ENCODE measurements at regions not wholly inside any gene's neighbourhood (a gene's known extent, or its start where the extent isn't known, plus 50 kb on each side); places are given as distances from the start of the nearest gene placed in this dataset.

- no peak for DNase-seq (ENCODE audit: extremely low read depth in 1 of 2, low read depth in 1 of 2)
Observed at GRCh38 chr21:16402752-16403151, 673.0 kb downstream of the USP25 start.

- DNase-seq (ENCODE audit: extremely low read depth in 1 of 2, low read depth in 1 of 2) = no peak
Observed at GRCh38 chr21:16404776-16405175, 675.0 kb downstream of the USP25 start.

DNA sequence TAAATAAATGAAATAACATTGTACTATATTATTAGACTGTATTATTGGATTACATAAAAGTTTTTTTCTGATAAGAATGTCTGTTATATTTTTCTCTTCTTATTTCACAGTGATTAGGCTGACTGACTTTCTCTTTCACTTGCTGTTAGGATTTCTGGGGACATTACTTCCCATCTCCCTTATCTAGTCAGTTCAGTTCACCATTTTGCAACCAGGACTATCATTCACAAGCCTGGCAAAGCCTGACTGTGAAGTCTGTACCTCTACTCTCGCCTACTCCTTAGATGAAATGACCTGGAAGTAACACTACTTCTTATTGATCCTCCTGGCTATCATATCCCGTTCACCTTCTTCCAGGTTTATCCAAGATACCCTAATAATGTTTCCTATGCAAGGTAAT lies 676.6 kb downstream of the USP25 start:
- DNase-seq (ENCODE audit: extremely low read depth in 1 of 2, low read depth in 1 of 2) = no peak

GRCh38 chr21:16407403-16408240 lies 677.8 kb downstream of the USP25 start:
- DNase-seq (ENCODE audit: extremely low read depth in 1 of 2, low read depth in 1 of 2) = no peak

DNA sequence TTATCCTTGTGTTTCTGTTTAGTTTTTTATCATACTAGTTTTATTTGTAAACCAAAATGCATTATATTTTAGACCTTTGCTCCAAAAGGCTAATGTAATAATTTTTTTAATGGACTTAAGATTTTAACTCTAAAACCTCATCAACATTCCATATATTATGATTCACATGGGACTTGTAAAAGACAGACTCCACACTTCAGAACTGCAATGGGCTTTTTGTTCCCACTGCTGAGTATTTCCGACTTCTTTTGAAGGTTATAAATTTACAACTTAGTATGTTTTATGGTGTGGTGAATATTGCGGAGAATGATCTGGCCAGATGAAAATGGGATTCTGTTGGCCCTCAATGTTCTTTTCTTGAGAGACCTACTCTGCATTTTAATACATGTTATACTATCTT lies 678.5 kb downstream of the USP25 start:
- DNase-seq (ENCODE audit: extremely low read depth in 1 of 2, low read depth in 1 of 2) = no peak

DNA sequence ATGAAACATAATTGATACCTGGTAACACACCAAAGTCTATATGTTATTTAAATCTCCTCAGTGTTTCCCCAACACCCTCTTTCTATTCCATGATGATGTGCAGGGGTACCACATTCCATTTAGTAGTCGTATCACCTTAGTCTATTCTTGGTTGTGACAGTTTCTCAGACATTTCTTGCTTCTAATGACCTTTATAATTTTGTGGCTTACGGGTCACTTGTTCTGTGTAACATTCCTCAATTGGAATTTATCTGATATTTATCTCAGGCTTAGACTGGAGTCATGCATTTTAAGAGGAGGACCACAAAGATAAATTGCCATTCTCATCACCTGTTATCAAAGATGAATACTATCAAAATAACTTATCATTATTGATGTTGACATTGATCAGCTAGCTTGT lies 679.6 kb downstream of the USP25 start:
- DNase-seq (ENCODE audit: extremely low read depth in 1 of 2, low read depth in 1 of 2) = no peak

- no peak for DNase-seq (ENCODE audit: extremely low read depth in 1 of 2, low read depth in 1 of 2)
Observed at GRCh38 chr21:16418226-16418625, 688.4 kb downstream of the USP25 start.

DNA sequence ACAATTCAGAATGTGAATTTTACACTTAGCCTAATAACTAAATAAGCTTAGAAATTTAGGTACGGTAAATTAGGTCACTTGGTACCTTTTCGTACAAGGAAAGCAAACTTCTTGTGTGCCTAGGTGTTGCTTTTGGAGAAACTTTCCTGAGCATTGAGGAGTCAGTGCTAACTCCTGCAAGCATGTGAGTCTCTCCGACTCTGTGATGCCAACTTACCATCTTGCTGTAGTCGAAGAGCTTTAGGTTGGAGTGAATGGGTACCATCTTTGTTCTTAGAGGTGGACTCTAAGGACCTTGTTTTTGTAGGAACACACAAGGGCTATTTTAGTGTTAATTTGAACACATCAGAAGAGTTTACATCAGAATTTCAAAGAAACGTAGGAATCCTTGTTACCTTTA lies 688.9 kb downstream of the USP25 start:
- DNase-seq (ENCODE audit: extremely low read depth in 1 of 2, low read depth in 1 of 2) = no peak

DNA sequence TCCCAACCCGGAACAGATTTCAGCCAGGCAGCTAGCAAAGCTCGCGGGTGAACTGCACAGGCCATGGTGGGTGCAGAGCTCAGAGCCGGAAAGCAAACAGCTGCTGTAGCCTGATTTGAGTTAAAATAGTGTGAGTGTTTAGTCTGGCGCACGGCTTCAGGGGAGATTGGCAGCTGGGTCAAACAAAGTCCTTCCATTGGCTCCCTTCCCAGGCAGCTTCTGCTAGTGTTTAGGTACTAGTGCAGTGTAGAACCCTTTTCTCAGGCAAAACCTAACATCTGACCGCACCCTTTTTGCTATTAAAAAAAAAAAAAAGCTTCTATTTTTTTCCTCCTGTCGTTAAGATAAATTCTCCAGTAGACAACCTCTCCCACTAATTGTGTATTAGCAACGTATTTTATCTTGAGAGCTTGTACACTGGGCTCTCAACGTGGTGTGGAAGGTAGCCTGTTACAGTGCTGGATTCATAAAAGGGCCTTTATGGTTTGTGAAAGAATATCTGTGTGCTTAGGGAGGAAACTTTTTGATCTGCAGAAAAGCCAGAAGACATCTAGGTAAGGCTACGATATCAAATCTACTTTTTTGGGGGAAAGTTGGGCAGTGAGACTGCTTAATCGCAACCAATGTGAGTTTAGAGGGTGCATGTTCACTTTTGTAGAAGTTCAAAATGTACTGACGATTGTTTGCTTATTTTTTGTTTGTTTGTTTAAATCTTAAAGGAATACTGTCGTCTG lies 689.6 kb downstream of the USP25 start:
- DNase-seq (ENCODE audit: extremely low read depth in 1 of 2, low read depth in 1 of 2) = no peak

- DNase-seq (ENCODE audit: extremely low read depth in 1 of 2, low read depth in 1 of 2) = no peak
Observed at GRCh38 chr21:16420031-16420724, 690.4 kb downstream of the USP25 start.

DNA sequence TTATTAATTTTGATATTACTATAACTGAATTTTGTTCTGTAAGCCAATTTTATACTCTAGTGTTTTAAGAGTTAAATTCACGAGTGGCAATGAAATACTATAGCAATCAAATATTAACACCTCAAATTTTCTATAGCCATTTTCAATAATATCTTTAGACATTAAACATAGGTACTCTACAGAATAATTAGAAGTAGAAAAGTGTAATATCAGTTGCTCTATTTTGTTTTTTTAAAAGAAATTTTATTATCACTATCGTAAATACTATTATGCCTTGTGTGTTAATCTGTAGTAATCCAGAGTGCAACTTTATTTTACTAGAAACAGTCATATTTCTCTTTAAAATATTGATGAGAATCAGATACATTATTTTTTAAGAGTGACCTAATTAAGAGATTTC lies 691.2 kb downstream of the USP25 start:
- no peak for DNase-seq (ENCODE audit: extremely low read depth in 1 of 2, low read depth in 1 of 2)

DNA sequence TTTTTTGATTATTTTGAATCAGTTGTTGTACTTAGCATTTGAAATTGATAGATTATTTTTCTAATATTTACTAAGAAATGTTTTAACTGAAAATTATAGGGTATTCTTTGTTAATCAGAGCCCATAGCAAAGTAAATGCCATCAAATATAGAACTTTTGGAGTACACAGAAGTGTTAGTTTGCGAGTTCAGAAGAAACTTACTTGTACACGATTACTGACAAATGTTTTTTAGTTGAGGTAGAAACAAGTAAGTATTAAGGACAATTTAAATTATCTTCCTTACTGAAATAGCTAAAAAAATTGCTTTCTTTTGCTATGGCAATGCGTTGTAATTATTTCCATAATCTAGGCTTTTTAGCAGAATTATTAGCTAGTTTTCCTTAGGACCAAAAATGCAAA lies 692.2 kb downstream of the USP25 start:
- DNase-seq (ENCODE audit: extremely low read depth in 1 of 2, low read depth in 1 of 2) = no peak

GRCh38 chr21:16422702-16423101 lies 692.9 kb downstream of the USP25 start:
- no peak for DNase-seq (ENCODE audit: extremely low read depth in 1 of 2, low read depth in 1 of 2)

DNA sequence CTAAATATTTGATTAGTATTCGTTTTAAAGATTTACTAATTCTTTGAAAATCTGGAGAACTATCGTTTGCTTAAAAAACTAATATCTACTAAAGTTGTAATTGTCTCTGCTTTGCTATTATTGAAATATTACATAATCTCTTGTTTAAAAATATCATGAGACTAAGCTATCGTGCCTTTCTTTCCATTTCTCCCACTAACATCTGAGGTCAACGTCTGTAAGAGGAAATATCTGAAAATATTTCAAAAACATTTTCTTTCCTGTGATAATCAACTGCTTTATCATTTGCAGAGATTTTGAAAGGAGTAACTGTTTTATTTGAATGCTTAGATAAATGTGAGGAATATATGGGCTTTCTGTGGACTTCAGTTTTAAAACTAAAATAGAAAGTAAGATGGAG lies 694.1 kb downstream of the USP25 start:
- no peak for DNase-seq (ENCODE audit: extremely low read depth in 1 of 2, low read depth in 1 of 2)

- no peak for DNase-seq (ENCODE audit: extremely low read depth in 1 of 2, low read depth in 1 of 2)
Observed at GRCh38 chr21:16424331-16424751, 694.6 kb downstream of the USP25 start.

DNA sequence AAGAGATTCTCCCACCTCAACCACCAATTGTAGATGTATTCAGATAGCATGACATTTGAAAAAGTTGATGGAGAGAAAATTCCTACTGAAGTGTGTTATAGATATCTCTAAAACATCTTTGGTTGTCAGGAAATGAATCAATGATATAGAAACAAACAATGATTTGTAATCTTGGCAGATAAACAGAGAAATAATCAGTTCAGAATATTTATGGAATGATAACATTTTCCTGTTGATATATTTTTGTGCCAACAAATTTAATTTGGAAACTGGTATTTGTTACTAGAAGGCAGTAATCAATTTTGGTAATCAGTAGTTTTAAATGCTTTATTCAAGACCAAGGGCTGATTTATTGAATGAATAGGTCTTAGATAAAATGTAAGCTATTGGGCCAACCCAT lies 695.6 kb downstream of the USP25 start:
- DNase-seq (ENCODE audit: extremely low read depth in 1 of 2, low read depth in 1 of 2) = no peak

DNA sequence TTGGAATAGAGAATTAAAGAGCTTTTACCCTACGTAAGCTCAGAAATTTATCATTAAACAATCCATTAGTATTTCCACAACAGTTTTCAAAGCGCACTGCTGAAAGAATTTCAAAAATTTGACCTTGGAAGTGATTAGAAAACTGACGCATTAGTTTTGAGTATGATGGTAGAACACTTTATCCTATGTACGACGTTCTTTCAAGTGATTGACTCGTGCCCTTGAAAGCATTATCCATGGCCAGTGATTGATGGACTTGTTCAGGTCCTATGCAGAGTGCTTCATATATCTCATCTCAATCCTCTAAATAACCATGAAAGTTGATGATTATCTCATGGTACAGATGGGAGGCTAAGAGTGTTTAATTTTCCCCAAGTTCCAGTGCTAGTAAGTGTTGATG lies 697.2 kb downstream of the USP25 start:
- DNase-seq (ENCODE audit: extremely low read depth in 1 of 2, low read depth in 1 of 2) = no peak

GRCh38 chr21:16427587-16428087 lies 697.9 kb downstream of the USP25 start:
- DNase-seq (ENCODE audit: extremely low read depth in 1 of 2, low read depth in 1 of 2) = no peak

DNA sequence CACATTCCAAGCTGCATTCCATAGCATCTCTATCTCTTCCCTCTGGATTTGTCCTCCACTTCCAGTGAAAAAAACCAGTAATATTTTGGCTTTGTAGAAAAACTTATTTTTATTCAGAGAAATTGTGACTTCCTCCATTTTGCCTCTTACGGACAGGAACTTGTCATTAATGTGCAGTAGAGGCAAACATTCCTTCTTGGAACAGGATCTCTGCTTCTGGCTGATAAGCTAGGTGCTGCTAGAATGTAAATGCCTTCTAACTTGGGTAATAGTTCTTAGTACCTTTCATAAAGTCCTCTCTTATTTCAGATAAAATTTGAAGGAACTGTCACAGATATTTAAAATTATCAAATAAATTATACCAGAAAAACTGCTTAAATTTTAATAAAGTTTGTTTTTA lies 707.8 kb downstream of the USP25 start:
- DNase-seq (ENCODE audit: extremely low read depth in 1 of 2, low read depth in 1 of 2) = no peak

- no peak for DNase-seq (ENCODE audit: extremely low read depth in 1 of 2, low read depth in 1 of 2)
Observed at GRCh38 chr21:16438761-16439160, 709.0 kb downstream of the USP25 start.

DNA sequence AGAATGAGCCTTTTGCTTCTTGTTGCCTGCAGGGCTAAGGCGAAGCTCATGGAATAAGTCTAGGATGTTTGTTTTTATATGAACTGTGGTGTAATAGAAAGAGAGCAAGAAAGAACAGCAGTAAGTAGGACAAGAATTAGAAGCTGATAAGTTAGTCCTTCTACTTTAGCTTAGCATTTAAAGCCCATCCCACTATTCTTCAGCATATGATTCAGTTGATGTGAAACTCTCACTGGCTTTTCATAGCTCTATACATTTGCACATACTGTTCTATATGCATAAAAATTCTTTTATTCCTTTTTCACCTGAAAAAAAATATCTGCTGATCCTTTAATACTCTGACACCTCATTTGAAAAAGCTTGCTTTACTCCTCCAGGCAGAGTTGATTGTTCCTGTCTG lies 712.0 kb downstream of the USP25 start:
- no peak for DNase-seq (ENCODE audit: extremely low read depth in 1 of 2, low read depth in 1 of 2)

GRCh38 chr21:16454399-16454798 lies 724.6 kb downstream of the USP25 start:
- DNase-seq (ENCODE audit: extremely low read depth in 1 of 2, low read depth in 1 of 2) = no peak

Measured in activated CD8-positive, alpha-beta memory T cell treated with anti-CD3 and anti-CD28 coated beads for 1 hour (primary cell).